Esophagus muscularis mucosa (tissue), 4 donors: ENCODE measurements at regions not wholly inside any gene's neighbourhood (a gene's known extent, or its start where the extent isn't known, plus 50 kb on each side); places are given as distances from the start of the nearest gene placed in this dataset.
A peak's percentile ranks its signal among the peaks of the same experiment; 100 is the strongest.

Experiments
- CTCF ChIP-seq, 3 experiments: fragments of 200-600 bp in 2 of 3; fragments of 450-650 bp in 1 of 3; sonication (generic) in 2 of 3; IDR thresholded peaks; one replicate each; pipeline ENCODE4 v1.5.1; 2017 to 2019; ENCODE audit warnings: antibody characterized with exemption in 3 of 3, mild to moderate bottlenecking in 2 of 3, moderate library complexity in 1 of 3
- EP300 ChIP-seq: sonication (generic); formaldehyde crosslinking; IDR thresholded peaks from one replicate; pipeline ENCODE4 v1.6.1; 2017; ENCODE audit warnings: antibody characterized with exemption
- POLR2A ChIP-seq: fragments of 450-650 bp; IDR thresholded peaks from one replicate; pipeline ENCODE4 v1.6.1; 2017; ENCODE audit warnings: antibody characterized with exemption, moderate library complexity, mild to moderate bottlenecking, low read depth
- POLR2AphosphoS5 ChIP-seq, 2 donors: sonication (generic); formaldehyde crosslinking; IDR thresholded peaks; one replicate each; pipeline ENCODE4 v1.6.1; 2017; ENCODE audit warnings: antibody characterized with exemption in 2 of 2

GRCh38 chr6:26183581-26184366 lies 96.5 kb downstream of the HFE start:
- TF ChIP-seq CTCF (IDR thresholded peaks at IDR 0.05) (no peak), POLR2A (no peak), POLR2AphosphoS5 (IDR thresholded peaks at IDR 0.05) (peak; percentile 95 to 99), EP300 (no peak)
